Choroid plexus epithelial cell (primary cell): ENCODE measurements at regions not wholly inside any gene's neighbourhood (a gene's known extent, or its start where the extent isn't known, plus 50 kb on each side); places are given as distances from the start of the nearest gene placed in this dataset.

Source experiments
- DNase-seq: peaks from one replicate; pipeline ENCODE4 v3.0.0-alpha.2; 2010; ENCODE audit warnings: low read depth
- H3K4me3 ChIP-seq: 2 replicates; pipeline ENCODE4 v1.5.1; 2011; ENCODE audit warnings: low read depth, mild to moderate bottlenecking, control low read depth, low read length, moderate library complexity
- CTCF ChIP-seq: conservative IDR thresholded peaks from 2 replicates; pipeline ENCODE4 v1.5.1; 2011; ENCODE audit warnings: low read depth, mild to moderate bottlenecking, control low read depth, inconsistent platforms, low read length, moderate library complexity

- DNase-seq = no peak
- no peak for TF ChIP-seq CTCF
- no peak overlapping the region for H3K4me3 ChIP-seq
Observed at GRCh38 chr7:4449263-4449662, 232.8 kb upstream of the FOXK1 start.

GRCh38 chr7:4450483-4450882 lies 231.6 kb upstream of the FOXK1 start:
- TF ChIP-seq CTCF = no peak
- no peak for DNase-seq
- H3K4me3 ChIP-seq = no peak overlapping the region

- no peak overlapping the region for H3K4me3 ChIP-seq
- DNase-seq = no peak
- no peak for TF ChIP-seq CTCF
Observed at GRCh38 chr7:4460597-4460996, 221.5 kb upstream of the FOXK1 start.

GRCh38 chr7:4461531-4461930 lies 220.6 kb upstream of the FOXK1 start:
- H3K4me3 ChIP-seq = no peak overlapping the region
- DNase-seq = no peak
- no peak for TF ChIP-seq CTCF

- H3K4me3 ChIP-seq = no peak overlapping the region
- DNase-seq = no peak
- TF ChIP-seq CTCF = no peak
Observed at GRCh38 chr7:4468320-4469102, 213.6 kb upstream of the FOXK1 start.

- no peak for TF ChIP-seq CTCF
- DNase-seq = no peak
- H3K4me3 ChIP-seq = no peak overlapping the region
Observed at GRCh38 chr7:4470246-4470645, 211.8 kb upstream of the FOXK1 start.

- DNase-seq = no peak
- no peak for TF ChIP-seq CTCF
- no peak overlapping the region for H3K4me3 ChIP-seq
Observed at GRCh38 chr7:4472728-4473127, 209.4 kb upstream of the FOXK1 start.
